ENCODE measurements at regions not wholly inside any gene's neighbourhood (a gene's known extent, or its start where the extent isn't known, plus 50 kb on each side); places are given as distances from the start of the nearest gene placed in this dataset.

DNA sequence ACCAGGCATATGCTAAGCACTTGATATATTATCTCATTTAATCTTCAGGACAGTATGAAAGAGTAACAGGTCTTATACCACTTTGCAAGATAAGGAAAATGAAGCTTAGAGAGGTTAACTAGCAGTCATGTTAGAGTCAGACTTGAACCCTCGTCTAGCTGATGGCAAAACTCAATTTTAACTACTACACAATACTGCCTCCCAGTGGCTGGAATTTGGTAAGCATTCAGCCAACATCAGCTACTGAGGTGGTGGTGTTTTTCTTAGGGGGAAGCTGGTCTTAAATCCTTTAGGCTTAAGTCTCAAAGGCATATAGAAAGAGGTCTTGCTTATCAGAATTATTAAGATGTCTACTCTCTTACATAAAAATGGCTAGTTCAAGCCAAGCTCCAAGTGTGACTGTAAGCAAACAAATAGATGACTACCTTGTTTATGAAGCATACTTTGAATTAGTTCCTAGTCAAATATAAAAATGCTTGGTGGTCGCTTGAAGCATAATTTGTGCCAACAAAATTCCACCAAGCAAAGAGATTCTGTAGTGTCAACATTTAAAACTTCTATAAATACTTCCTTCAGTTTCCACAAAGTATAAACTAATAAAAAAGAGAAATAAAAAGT is 325.4 kb upstream of the FIGN start:
- 0 to 100% (median 71%) methylated on average over 1 to 2 of the region's 2 CpGs; no CpG with 5 or more reads in 1 of the 10 experiments for WGBS, 10 experiments
- Histone ChIP-seq H3K4me1 (replicated peaks in 1 of 2) (no peaks in the 10 kb centered on the region), H3K4me3 (no peak overlapping the region), H3K27ac (no peak overlapping the region)
- ATAC-seq (replicated peaks in 6 of 8), result peak in 2 of 8 experiments; percentile 29 to 46
- in situ Hi-C loops (cut with MboI; ENCODE audit: low pct_unique_long_range_greater_than_20kb in 2 of 9, low sequenced_read_pairs in 9 of 9, unreplicated experiment in 9 of 9), result loop anchor here in 1 of 9 experiments (25.0 kb wide), 2 partner anchors 724 to 874 kb away; no protein-coding TSS in a partner anchor

DNA sequence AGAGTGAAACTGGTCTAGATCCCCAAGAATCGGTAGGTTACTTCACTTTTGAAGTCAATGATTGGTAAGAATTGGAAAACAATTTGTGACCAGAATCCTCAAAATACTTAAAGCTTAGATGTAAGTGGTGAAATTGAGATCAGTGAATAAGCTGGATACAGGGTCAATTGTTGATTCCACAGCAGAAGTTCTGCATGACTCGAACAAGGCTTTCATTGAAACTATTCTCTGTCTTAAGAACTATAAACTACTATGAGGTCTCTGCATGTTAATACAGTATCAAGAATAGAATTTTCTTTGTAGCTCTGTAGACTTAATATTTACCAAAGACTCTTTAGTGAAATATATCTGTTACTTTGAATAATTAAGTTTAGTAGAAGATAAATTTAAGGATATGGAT is 324.2 kb upstream of the FIGN start:
- no peak overlapping the region for H3K27ac ChIP-seq
- peaks cover 8 to 10% of the 10 kb centered on the region in 2 donors for H3K4me1 ChIP-seq (replicated peaks in 1 of 2)
- in situ Hi-C loops (cut with MboI; ENCODE audit: low pct_unique_long_range_greater_than_20kb in 2 of 9, low sequenced_read_pairs in 9 of 9, unreplicated experiment in 9 of 9), result loop anchor here in 1 of 9 experiments (25.0 kb wide), 2 partner anchors 723 to 873 kb away; no protein-coding TSS in a partner anchor
- no peak for ATAC-seq (replicated peaks in 6 of 8)
- H3K4me3 ChIP-seq, result no peak overlapping the region
- WGBS, 10 experiments, result 60 to 100% (median 91%) methylated on average over 1 to 2 of the region's 2 CpGs; no CpG with 5 or more reads in 2 of the 10 experiments

- Histone ChIP-seq H3K4me1 (replicated peaks in 1 of 2) (peaks cover 8 to 15% of the 10 kb centered on the region in 2 donors), H3K4me3 (no peak overlapping the region), H3K27ac (no peak overlapping the region)
- in situ Hi-C loops (cut with MboI; ENCODE audit: low pct_unique_long_range_greater_than_20kb in 2 of 9, low sequenced_read_pairs in 9 of 9, unreplicated experiment in 9 of 9), result loop anchor here in 1 of 9 experiments (25.0 kb wide), 2 partner anchors 718 to 868 kb away; no protein-coding TSS in a partner anchor
- WGBS, 10 experiments, result 0 to 100% (median 65%) methylated on average over 1 to 2 of the region's 2 CpGs; no CpG with 5 or more reads in 1 of the 10 experiments
- no peak for ATAC-seq (replicated peaks in 6 of 8)
Measured at GRCh38 chr2:164055623-164056022, 319.8 kb upstream of the FIGN start.

DNA sequence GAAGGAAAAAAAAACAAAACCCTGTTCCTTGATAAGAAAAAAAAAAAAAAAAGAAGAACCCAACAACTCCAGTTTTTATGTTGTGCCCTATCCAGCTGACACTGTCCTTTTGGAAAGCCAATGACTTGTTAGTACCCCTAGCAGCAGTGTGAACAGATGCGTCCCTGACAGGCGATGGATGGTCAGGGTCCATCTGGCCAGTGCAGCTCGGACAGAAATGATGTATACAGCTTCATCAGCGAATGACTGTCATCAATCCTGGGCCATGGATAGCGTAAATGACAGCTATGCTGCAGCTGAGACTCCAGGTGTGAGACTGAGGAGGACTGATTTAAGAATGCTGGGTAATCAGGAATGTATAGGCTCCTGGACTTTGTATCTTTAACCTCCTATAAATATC is 318.8 kb upstream of the FIGN start:
- WGBS, 10 experiments, result 10 to 83% (median 66%) methylated on average over 1 to 5 of the region's 5 CpGs; no CpG with 5 or more reads in 3 of the 10 experiments
- ATAC-seq (replicated peaks in 6 of 8), result peak in 5 of 8 experiments; percentile 99 to 100 (median 99)

GRCh38 chr2:164053021-164053420 is 317.2 kb upstream of the FIGN start:
- Histone ChIP-seq H3K27ac (no peak overlapping the region), H3K4me1 (replicated peaks in 1 of 2) (peaks cover 8 to 15% of the 10 kb centered on the region in 2 donors), H3K4me3 (no peak overlapping the region)
- in situ Hi-C loops (cut with MboI; ENCODE audit: low pct_unique_long_range_greater_than_20kb in 2 of 9, low sequenced_read_pairs in 9 of 9, unreplicated experiment in 9 of 9), result loop anchor here in 1 of 9 experiments (25.0 kb wide), 2 partner anchors 716 to 866 kb away; no protein-coding TSS in a partner anchor
- 0 to 100% (median 82%) methylated on average over 1 to 2 of the region's 2 CpGs for WGBS, 10 experiments
- no peak for ATAC-seq (replicated peaks in 6 of 8)

More for the DNA sequence above, 318.8 kb upstream of the FIGN start:
- H3K27ac ChIP-seq, result no peak overlapping the region
- H3K4me1 ChIP-seq (replicated peaks in 1 of 2), result peaks cover 8 to 15% of the 10 kb centered on the region in 2 donors
- in situ Hi-C loops (cut with MboI; ENCODE audit: low pct_unique_long_range_greater_than_20kb in 2 of 9, low sequenced_read_pairs in 9 of 9, unreplicated experiment in 9 of 9), result loop anchor here in 1 of 9 experiments (25.0 kb wide), 2 partner anchors 717 to 867 kb away; no protein-coding TSS in a partner anchor
- H3K4me3 ChIP-seq, result no peak overlapping the region

DNA sequence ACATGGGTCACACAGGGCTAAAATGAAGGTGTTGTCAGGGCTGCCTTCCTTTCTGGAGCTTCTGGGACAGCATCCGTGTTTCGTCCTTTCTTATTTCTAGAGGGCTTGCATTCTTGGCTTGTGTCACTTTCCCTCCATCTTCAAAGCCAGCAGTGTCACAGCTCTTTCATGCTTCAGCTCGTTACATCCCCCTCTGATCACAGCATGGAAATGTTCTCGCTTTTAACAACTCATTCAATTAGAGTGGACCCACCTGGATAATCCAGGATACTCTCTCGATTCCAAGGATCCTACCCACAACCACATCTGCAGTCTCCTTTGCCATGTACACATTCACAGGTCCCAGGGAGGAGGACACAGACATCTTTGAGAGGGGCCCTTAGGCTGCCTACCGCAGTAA is 316.2 kb upstream of the FIGN start:
- 50 to 100% (median 88%) methylated on average over 1 to 5 of the region's 6 CpGs; no CpG with 5 or more reads in 2 of the 10 experiments for WGBS, 10 experiments
- H3K4me3 ChIP-seq, result no peak overlapping the region
- H3K27ac ChIP-seq, result no peak overlapping the region
- in situ Hi-C loops (cut with MboI; ENCODE audit: low pct_unique_long_range_greater_than_20kb in 2 of 9, low sequenced_read_pairs in 9 of 9, unreplicated experiment in 9 of 9), result loop anchor here in 1 of 9 experiments (25.0 kb wide), 2 partner anchors 715 to 865 kb away; no protein-coding TSS in a partner anchor
- H3K4me1 ChIP-seq (replicated peaks in 1 of 2), result peaks cover 8 to 15% of the 10 kb centered on the region in 2 donors
- ATAC-seq (replicated peaks in 6 of 8), result no peak

GRCh38 chr2:164048729-164049128 is 312.9 kb upstream of the FIGN start:
- Histone ChIP-seq H3K4me1 (replicated peaks in 1 of 2) (no peaks in the 10 kb centered on the region), H3K27ac (no peak overlapping the region), H3K4me3 (no peak overlapping the region)
- no peak for ATAC-seq (replicated peaks in 6 of 8)
- in situ Hi-C loops (cut with MboI; ENCODE audit: low pct_unique_long_range_greater_than_20kb in 2 of 9, low sequenced_read_pairs in 9 of 9, unreplicated experiment in 9 of 9), result no loop called here

GRCh38 chr2:164046040-164046439 is 310.2 kb upstream of the FIGN start:
- 57 to 90% (median 87%) methylated on average over 1 to 2 of the region's 2 CpGs; no CpG with 5 or more reads in 5 of the 10 experiments for WGBS, 10 experiments
- in situ Hi-C loops (cut with MboI; ENCODE audit: low pct_unique_long_range_greater_than_20kb in 2 of 9, low sequenced_read_pairs in 9 of 9, unreplicated experiment in 9 of 9), result no loop called here
- Histone ChIP-seq H3K4me3 (no peak overlapping the region), H3K4me1 (replicated peaks in 1 of 2) (no peaks in the 10 kb centered on the region), H3K27ac (no peak overlapping the region)
- no peak for ATAC-seq (replicated peaks in 6 of 8)

DNA sequence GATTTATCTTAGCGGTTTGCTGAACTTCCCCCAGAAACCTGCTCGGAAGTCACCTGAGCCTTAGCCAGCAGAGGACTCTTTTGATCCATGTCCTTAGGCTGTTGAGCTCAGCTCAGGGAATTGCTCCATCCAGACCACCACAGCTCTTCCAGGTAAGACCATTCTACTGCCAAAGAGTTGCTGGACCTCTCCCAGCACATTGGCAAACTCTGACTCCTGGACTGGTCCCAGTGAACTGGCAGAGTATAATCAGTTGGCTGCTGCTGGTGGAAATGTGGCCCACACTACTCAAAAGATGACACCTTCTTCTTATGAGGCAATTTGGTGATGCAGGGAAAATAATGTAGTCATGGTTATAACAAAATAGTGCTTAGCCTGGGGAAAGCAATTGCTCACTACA is 308.8 kb upstream of the FIGN start:
- Histone ChIP-seq H3K4me3 (no peak overlapping the region), H3K4me1 (replicated peaks in 1 of 2) (no peaks in the 10 kb centered on the region), H3K27ac (no peak overlapping the region)
- WGBS, 10 experiments, result 32 to 100% (median 86%) methylated on average over 1 to 2 of the region's 2 CpGs
- in situ Hi-C loops (cut with MboI; ENCODE audit: low pct_unique_long_range_greater_than_20kb in 2 of 9, low sequenced_read_pairs in 9 of 9, unreplicated experiment in 9 of 9), result no loop called here
- no peak for ATAC-seq (replicated peaks in 6 of 8)

- in situ Hi-C loops (cut with MboI; ENCODE audit: low pct_unique_long_range_greater_than_20kb in 2 of 9, low sequenced_read_pairs in 9 of 9, unreplicated experiment in 9 of 9), result no loop called here
- H3K27ac ChIP-seq, result no peak overlapping the region
- H3K4me3 ChIP-seq, result no peak overlapping the region
- no peak for ATAC-seq (replicated peaks in 6 of 8)
- H3K4me1 ChIP-seq (replicated peaks in 1 of 2), result no peaks in the 10 kb centered on the region
Measured at GRCh38 chr2:164039270-164039669, 303.5 kb upstream of the FIGN start.

DNA sequence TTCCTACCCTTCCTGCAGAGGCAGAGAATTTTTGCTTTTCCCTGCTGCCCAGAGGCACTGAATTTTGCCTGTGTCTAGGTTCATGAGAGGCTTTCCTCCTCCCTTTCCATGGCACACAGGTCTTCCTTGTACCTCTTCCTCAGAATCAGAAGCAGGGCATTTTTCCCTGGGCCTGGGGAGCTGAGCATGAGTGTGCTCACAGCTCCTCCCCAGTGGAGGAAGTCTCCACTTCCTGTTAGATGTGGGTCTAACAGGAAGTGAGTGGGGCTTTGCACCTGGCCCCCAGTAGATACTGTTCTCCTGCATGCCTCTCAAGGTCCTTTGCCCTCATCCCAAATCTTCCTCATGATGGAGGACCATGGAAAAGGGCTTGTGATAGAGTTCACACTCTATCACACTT is 297.2 kb upstream of the FIGN start:
- no peak overlapping the region for H3K27ac ChIP-seq
- peaks cover 0 to 3% of the 10 kb centered on the region in 2 donors for H3K4me1 ChIP-seq (replicated peaks in 1 of 2)
- in situ Hi-C loops (cut with MboI; ENCODE audit: low pct_unique_long_range_greater_than_20kb in 2 of 9, low sequenced_read_pairs in 9 of 9, unreplicated experiment in 9 of 9), result no loop called here
- no peak overlapping the region for H3K4me3 ChIP-seq
- ATAC-seq (replicated peaks in 6 of 8), result no peak

GRCh38 chr2:164030623-164031022 is 294.8 kb upstream of the FIGN start:
- WGBS, 10 experiments, result 31 to 100% (median 100%) methylated on average over 1 to 2 of the region's 2 CpGs; no CpG with 5 or more reads in 5 of the 10 experiments
- in situ Hi-C loops (cut with MboI; ENCODE audit: low pct_unique_long_range_greater_than_20kb in 2 of 9, low sequenced_read_pairs in 9 of 9, unreplicated experiment in 9 of 9), result no loop called here
- Histone ChIP-seq H3K4me3 (no peak overlapping the region), H3K27ac (no peak overlapping the region), H3K4me1 (replicated peaks in 1 of 2) (peaks cover 0 to 3% of the 10 kb centered on the region in 2 donors)
- no peak for ATAC-seq (replicated peaks in 6 of 8)

- 37 to 100% (median 60%) methylated on average over 3 to 7 of the region's 7 CpGs for WGBS, 10 experiments
- no peak overlapping the region for H3K4me3 ChIP-seq
- ATAC-seq (replicated peaks in 6 of 8), result peak in 4 of 8 experiments; percentile 38 to 97 (median 90)
- peaks cover 0 to 3% of the 10 kb centered on the region in 2 donors for H3K4me1 ChIP-seq (replicated peaks in 1 of 2)
- in situ Hi-C loops (cut with MboI; ENCODE audit: low pct_unique_long_range_greater_than_20kb in 2 of 9, low sequenced_read_pairs in 9 of 9, unreplicated experiment in 9 of 9), result no loop called here
- H3K27ac ChIP-seq, result no peak overlapping the region
Measured at GRCh38 chr2:164028814-164029534, 293.2 kb upstream of the FIGN start.

All from motor neuron (in vitro differentiated cells).